K562 (cell line): ENCODE measurements at regions not wholly inside any gene's neighbourhood (a gene's known extent, or its start where the extent isn't known, plus 50 kb on each side); places are given as distances from the start of the nearest gene placed in this dataset.

Experiments used
- ATAC-seq: fragments of 200-7000 bp; cut with Tn5 transposase; 3 replicates; pipeline ENCODE4 v1.9.1; 2020; ENCODE audit warnings: moderate library complexity
- BruUV-seq: library from RNA; stranded (reverse); fragments of 400-500 nt; replicated peaks from 2 replicates; lab custom pipeline; 2021; lab: Mats Ljungman, UMichigan
- CTCF ChIA-PET: fragments of 300-600 bp; formaldehyde crosslinking; extraction: SDS; loops from one replicate; lab custom pipeline; 2021; ENCODE audit warnings: low intra/inter-chr PET ratio; lab: Yijun Ruan, JAX
- POLR2A ChIA-PET: fragments of 300-600, 350-650 bp; sonication (Branson Sonifier 250); formaldehyde crosslinking; extraction: SDS; loops from one replicate; lab custom pipeline; 2021; ENCODE audit warnings: antibody characterized with exemption, inconsistent platforms; lab: Yijun Ruan, JAX
- DNase-seq, 4 experiments: peaks; one replicate each; pipeline versions ENCODE4 v3.0.0 to v3.0.0-alpha.2; 2011 to 2018; ENCODE audit warnings: low spot score in 3 of 4, mixed read lengths in 3 of 4; ENCODE audit errors: extremely low read depth in 1 of 4
- FAIRE-seq: peaks from 2 replicates; lab custom pipeline; 2011; peaks lifted over from hg19 to GRCh38; lab: Jason Lieb, UNC
- H2AFZ ChIP-seq: 2 replicates; pipeline ENCODE4 v1.6.0; 2011; ENCODE audit warnings: low read depth, low read length, control low read depth, inconsistent platforms
- H3K27ac ChIP-seq: fragments of 200-600 bp; 3 replicates; pipeline ENCODE4 v1.8.0; 2011; ENCODE audit warnings: low read depth, mild to moderate bottlenecking, control low read depth, inconsistent platforms, low read length, moderate library complexity, mixed read lengths; ENCODE audit errors: extremely low read depth
- H3K27me3 ChIP-seq, 2 experiments: fragments of 300-600 bp in 1 of 2; 2 replicates in 1 of 2; 3 replicates in 1 of 2; pipeline versions ENCODE4 v1.6.0 to v1.8.0; 2011; ENCODE audit warnings: inconsistent platforms in 2 of 2, low read length in 2 of 2, mild to moderate bottlenecking in 1 of 2, mixed read lengths in 1 of 2, moderate library complexity in 1 of 2; ENCODE audit not compliant: control insufficient read depth in 2 of 2, insufficient read depth in 2 of 2
- H3K36me3 ChIP-seq: fragments of 300-600 bp; 3 replicates; pipeline ENCODE4 v1.8.0; 2011; ENCODE audit warnings: mild to moderate bottlenecking, low read length, inconsistent platforms; ENCODE audit not compliant: control insufficient read depth, insufficient read depth
- H3K4me1 ChIP-seq, 2 experiments: fragments of 200-600 bp in 1 of 2; replicated peaks in 1 of 2; 2 replicates in 1 of 2; 3 replicates in 1 of 2; pipeline versions ENCODE4 v1.5.1 to v1.8.0; 2011; ENCODE audit warnings: inconsistent platforms in 2 of 2, low read length in 2 of 2, mild to moderate bottlenecking in 1 of 2, mixed read lengths in 1 of 2, moderate library complexity in 1 of 2; ENCODE audit not compliant: control insufficient read depth in 2 of 2, insufficient read depth in 2 of 2
- H3K4me2 ChIP-seq: 2 replicates; pipeline ENCODE4 v1.6.1; 2011; ENCODE audit warnings: low read length, control low read depth, inconsistent platforms, mixed read lengths; ENCODE audit not compliant: insufficient read depth
- H3K4me3 ChIP-seq: fragments of 200-600 bp; sonication (generic), shearing (Covaris generic); 2 replicates; pipeline ENCODE4 v1.5.1; 2016; ENCODE audit warnings: control low read depth, inconsistent platforms
- H3K79me2 ChIP-seq: fragments of 200-600 bp; 3 replicates; pipeline ENCODE4 v1.8.0; 2011; ENCODE audit warnings: low read length, inconsistent platforms; ENCODE audit not compliant: control insufficient read depth, insufficient read depth
- H3K9ac ChIP-seq, 2 experiments: 2 replicates each; pipeline versions ENCODE4 v1.6.0 to v1.6.1; 2011; ENCODE audit warnings: low read depth in 2 of 2, low read length in 2 of 2, control low read depth in 1 of 2, inconsistent platforms in 1 of 2, mild to moderate bottlenecking in 1 of 2, mixed read lengths in 1 of 2; ENCODE audit not compliant: insufficient read depth in 1 of 2
- H3K9me1 ChIP-seq: one replicate; pipeline ENCODE4 v1.6.0; 2011; ENCODE audit warnings: inconsistent platforms, mild to moderate bottlenecking, low read length, moderate library complexity; ENCODE audit not compliant: control insufficient read depth, insufficient read depth
- H3K9me3 ChIP-seq: replicated peaks from 2 replicates; pipeline ENCODE4 v1.5.1; 2011; ENCODE audit warnings: low read depth, low read length, inconsistent platforms; ENCODE audit not compliant: control insufficient read depth, insufficient read depth
- H4K20me1 ChIP-seq: replicated peaks from 2 replicates; pipeline ENCODE4 v1.6.1; 2011; ENCODE audit warnings: low read length, inconsistent platforms, mixed read lengths; ENCODE audit not compliant: control insufficient read depth, insufficient read depth
- AFF1 ChIP-seq, 2 experiments: fragments of 450-650 bp; IDR thresholded peaks; 2 replicates each; pipeline ENCODE4 v1.6.1; 2018; ENCODE audit warnings: mild to moderate bottlenecking in 2 of 2, low read depth in 1 of 2; ENCODE audit not compliant: partially characterized antibody in 2 of 2
- ARID2 ChIP-seq: fragments of 450-650 bp; IDR thresholded peaks from 2 replicates; pipeline ENCODE4 v1.6.1; 2017; ENCODE audit warnings: antibody characterized with exemption, mild to moderate bottlenecking
- HDAC3 ChIP-seq: fragments of 450-650 bp; IDR thresholded peaks from 2 replicates; pipeline ENCODE4 v1.6.1; 2018; ENCODE audit warnings: borderline replicate concordance, mild to moderate bottlenecking, moderate library complexity; ENCODE audit not compliant: partially characterized antibody
- MTA3 ChIP-seq: fragments of 450-650 bp; formaldehyde crosslinking; IDR thresholded peaks from 2 replicates; pipeline ENCODE4 v1.6.1; 2017; ENCODE audit warnings: mild to moderate bottlenecking, borderline replicate concordance
- SMARCA5 ChIP-seq: fragments of 450-650 bp; IDR thresholded peaks from 2 replicates; pipeline ENCODE4 v1.6.1; 2016
- SP2 ChIP-seq: IDR thresholded peaks from 2 replicates; pipeline ENCODE4 v1.6.1; 2011; ENCODE audit warnings: mild to moderate bottlenecking, low read depth, low read length, moderate library complexity; ENCODE audit not compliant: poor library complexity, severe bottlenecking; ENCODE audit errors: extremely low read depth
- ZFP1 ChIP-seq: fragments of 450-650 bp; formaldehyde crosslinking; IDR thresholded peaks from 2 replicates; pipeline ENCODE4 v1.4.0; 2020; ENCODE audit warnings: mild to moderate bottlenecking, mixed read lengths
- WGBS: fragments of 100-300 bp; shearing (Covaris generic); methylation state at CpG from one replicate; pipeline ENCODE4 v1.1.6; 2016; ENCODE audit warnings: low coverage, mixed read lengths; ENCODE audit not compliant: insufficient coverage; ENCODE audit errors: missing lambda C conversion rate; 5-methylcytosine and 5-hydroxymethylcytosine counted together
- in situ Hi-C: fragments of 300-500 bp; cut with MboI; formaldehyde crosslinking; loops from 4 replicates; pipeline ENCODE4 v1.15.0; 2018; ENCODE audit warnings: inconsistent platforms, mixed read lengths
- intact Hi-C: fragments of 100-400 bp; cut with micrococcal nuclease; formaldehyde crosslinking; loops from 2 replicates; pipeline ENCODE4 v1.14.2; 2022
- TF ChIP-seq, protein P1 (sequence below): fragments of 450-650 bp; IDR thresholded peaks from 2 replicates; pipeline ENCODE4 v1.7.0; 2016; ENCODE audit warnings: borderline replicate concordance
- TF ChIP-seq, protein P2 (sequence below): fragments of 250-450 bp; sonication (Bioruptor Pico); IDR thresholded peaks from 2 replicates; pipeline ENCODE4 v1.4.0; 2020

GRCh38 chr3:56998076-56998529, 62.4 kb upstream of the SPATA12 start:
- FAIRE-seq (no peak), ATAC-seq (no peak), DNase-seq (no peak)
- ChIA-PET POLR2A (interaction anchor here (0.7 to 1.3 kb wide), 2 partner anchors 71 to 115 kb away, joined by 3 read pairs; no protein-coding TSS in a partner anchor), CTCF (no interaction called here)
- Histone ChIP-seq H3K27ac (no peak overlapping the region), H4K20me1 (no peaks in the 10 kb centered on the region), H3K4me1 (no peaks in the 10 kb centered on the region), H3K9me1 (no peaks in the 10 kb centered on the region), H2AFZ (no peak overlapping the region), H3K9me3 (no peaks in the 10 kb centered on the region), H3K36me3 (no peaks in the 10 kb centered on the region), H3K4me3 (no peak overlapping the region), H3K4me2 (no peak overlapping the region), H3K9ac (no peak overlapping the region), H3K27me3 (no peaks in the 10 kb centered on the region), H3K79me2 (no peaks in the 10 kb centered on the region)
- intact Hi-C loops (loop anchor here (10.0 kb wide), 1 partner anchor 167 kb away; the partner anchor contains the start of gene IL17RD), in situ Hi-C loops (no loop called here)
- BruUV-seq: no TSS peak
- 68% methylated on average over 2 of the region's 3 CpGs for WGBS
- TF ChIP-seq SMARCA5 (no peak), AFF1 (IDR thresholded peaks at IDR 0.05; ENCODE audit: low read depth in 1 of 2, partially characterized antibody in 2 of 2) (no peak), ARID2 (no peak), MTA3 (no peak), SP2 (no peak), HDAC3 (no peak), ZFP1 (CRISPR knock-in tag) (no peak)
- TF ChIP-seq, protein P1, sequence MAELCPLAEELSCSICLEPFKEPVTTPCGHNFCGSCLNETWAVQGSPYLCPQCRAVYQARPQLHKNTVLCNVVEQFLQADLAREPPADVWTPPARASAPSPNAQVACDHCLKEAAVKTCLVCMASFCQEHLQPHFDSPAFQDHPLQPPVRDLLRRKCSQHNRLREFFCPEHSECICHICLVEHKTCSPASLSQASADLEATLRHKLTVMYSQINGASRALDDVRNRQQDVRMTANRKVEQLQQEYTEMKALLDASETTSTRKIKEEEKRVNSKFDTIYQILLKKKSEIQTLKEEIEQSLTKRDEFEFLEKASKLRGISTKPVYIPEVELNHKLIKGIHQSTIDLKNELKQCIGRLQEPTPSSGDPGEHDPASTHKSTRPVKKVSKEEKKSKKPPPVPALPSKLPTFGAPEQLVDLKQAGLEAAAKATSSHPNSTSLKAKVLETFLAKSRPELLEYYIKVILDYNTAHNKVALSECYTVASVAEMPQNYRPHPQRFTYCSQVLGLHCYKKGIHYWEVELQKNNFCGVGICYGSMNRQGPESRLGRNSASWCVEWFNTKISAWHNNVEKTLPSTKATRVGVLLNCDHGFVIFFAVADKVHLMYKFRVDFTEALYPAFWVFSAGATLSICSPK: no peak
- TF ChIP-seq, protein P2, sequence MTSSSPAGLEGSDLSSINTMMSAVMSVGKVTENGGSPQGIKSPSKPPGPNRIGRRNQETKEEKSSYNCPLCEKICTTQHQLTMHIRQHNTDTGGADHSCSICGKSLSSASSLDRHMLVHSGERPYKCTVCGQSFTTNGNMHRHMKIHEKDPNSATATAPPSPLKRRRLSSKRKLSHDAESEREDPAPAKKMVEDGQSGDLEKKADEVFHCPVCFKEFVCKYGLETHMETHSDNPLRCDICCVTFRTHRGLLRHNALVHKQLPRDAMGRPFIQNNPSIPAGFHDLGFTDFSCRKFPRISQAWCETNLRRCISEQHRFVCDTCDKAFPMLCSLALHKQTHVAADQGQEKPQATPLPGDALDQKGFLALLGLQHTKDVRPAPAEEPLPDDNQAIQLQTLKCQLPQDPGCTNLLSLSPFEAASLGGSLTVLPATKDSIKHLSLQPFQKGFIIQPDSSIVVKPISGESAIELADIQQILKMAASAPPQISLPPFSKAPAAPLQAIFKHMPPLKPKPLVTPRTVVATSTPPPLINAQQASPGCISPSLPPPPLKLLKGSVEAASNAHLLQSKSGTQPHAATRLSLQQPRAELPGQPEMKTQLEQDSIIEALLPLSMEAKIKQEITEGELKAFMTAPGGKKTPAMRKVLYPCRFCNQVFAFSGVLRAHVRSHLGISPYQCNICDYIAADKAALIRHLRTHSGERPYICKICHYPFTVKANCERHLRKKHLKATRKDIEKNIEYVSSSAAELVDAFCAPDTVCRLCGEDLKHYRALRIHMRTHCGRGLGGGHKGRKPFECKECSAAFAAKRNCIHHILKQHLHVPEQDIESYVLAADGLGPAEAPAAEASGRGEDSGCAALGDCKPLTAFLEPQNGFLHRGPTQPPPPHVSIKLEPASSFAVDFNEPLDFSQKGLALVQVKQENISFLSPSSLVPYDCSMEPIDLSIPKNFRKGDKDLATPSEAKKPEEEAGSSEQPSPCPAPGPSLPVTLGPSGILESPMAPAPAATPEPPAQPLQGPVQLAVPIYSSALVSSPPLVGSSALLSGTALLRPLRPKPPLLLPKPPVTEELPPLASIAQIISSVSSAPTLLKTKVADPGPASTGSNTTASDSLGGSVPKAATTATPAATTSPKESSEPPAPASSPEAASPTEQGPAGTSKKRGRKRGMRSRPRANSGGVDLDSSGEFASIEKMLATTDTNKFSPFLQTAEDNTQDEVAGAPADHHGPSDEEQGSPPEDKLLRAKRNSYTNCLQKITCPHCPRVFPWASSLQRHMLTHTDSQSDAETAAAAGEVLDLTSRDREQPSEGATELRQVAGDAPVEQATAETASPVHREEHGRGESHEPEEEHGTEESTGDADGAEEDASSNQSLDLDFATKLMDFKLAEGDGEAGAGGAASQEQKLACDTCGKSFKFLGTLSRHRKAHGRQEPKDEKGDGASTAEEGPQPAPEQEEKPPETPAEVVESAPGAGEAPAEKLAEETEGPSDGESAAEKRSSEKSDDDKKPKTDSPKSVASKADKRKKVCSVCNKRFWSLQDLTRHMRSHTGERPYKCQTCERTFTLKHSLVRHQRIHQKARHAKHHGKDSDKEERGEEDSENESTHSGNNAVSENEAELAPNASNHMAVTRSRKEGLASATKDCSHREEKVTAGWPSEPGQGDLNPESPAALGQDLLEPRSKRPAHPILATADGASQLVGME (CRISPR knock-in tag): no peak
